Breast epithelium (tissue), 4 donors: ENCODE measurements at regions not wholly inside any gene's neighbourhood (a gene's known extent, or its start where the extent isn't known, plus 50 kb on each side); places are given as distances from the start of the nearest gene placed in this dataset.

Experiments used
- DNase-seq, 2 donors: peaks; one replicate each; pipeline ENCODE4 v3.0.0-alpha.2; 2019; ENCODE audit warnings: low spot score in 2 of 2
- H3K27ac ChIP-seq, 2 donors: fragments of 200-600 bp; sonication (generic) in 1 of 2; one replicate each; pipeline ENCODE4 v1.5.1; 2016 to 2019; ENCODE audit warnings: mild to moderate bottlenecking in 1 of 2
- H3K27me3 ChIP-seq, 2 donors: fragments of 200-600 bp; sonication (generic) in 1 of 2; one replicate each; pipeline versions ENCODE4 v1.5.1 to v1.6.0; 2017 to 2019; ENCODE audit warnings: control low read depth in 1 of 2, mild to moderate bottlenecking in 1 of 2
- H3K36me3 ChIP-seq: fragments of 200-600 bp; one replicate; pipeline ENCODE4 v1.5.1; 2019
- H3K4me1 ChIP-seq, 2 donors: fragments of 200-600 bp; sonication (generic); one replicate each; pipeline ENCODE4 v1.5.1; 2016 to 2019; ENCODE audit warnings: control low read depth in 1 of 2
- H3K4me3 ChIP-seq, 3 donors: fragments of 200-600 bp; sonication (generic); 1 replicate in 2 of 3; 2 replicates in 1 of 3; pipeline ENCODE4 v1.5.1; 2016 to 2019; ENCODE audit warnings: mild to moderate bottlenecking in 3 of 3, moderate library complexity in 2 of 3
- H3K9me3 ChIP-seq, 2 donors: fragments of 200-600 bp; sonication (generic) in 1 of 2; one replicate each; pipeline ENCODE4 v1.5.1; 2016 to 2019; ENCODE audit warnings: control low read depth in 1 of 2
- CTCF ChIP-seq, 3 donors: fragments of 450-650 bp; IDR thresholded peaks; one replicate each; pipeline ENCODE4 v1.5.1; 2016 to 2017; ENCODE audit warnings: antibody characterized with exemption in 3 of 3, mild to moderate bottlenecking in 3 of 3, moderate library complexity in 3 of 3
- POLR2A ChIP-seq: fragments of 450-650 bp; IDR thresholded peaks from one replicate; pipeline ENCODE4 v1.6.1; 2016; ENCODE audit warnings: antibody characterized with exemption, mild to moderate bottlenecking, moderate library complexity
- POLR2AphosphoS5 ChIP-seq, 3 donors: sonication (generic); formaldehyde crosslinking; IDR thresholded peaks; one replicate each; pipeline ENCODE4 v1.6.1; 2017; ENCODE audit warnings: antibody characterized with exemption in 3 of 3
- intact Hi-C: fragments of 100-400 bp; cut with DNase I; formaldehyde crosslinking; loops from one replicate; pipeline ENCODE4 v1.15.1; 2023; ENCODE audit warnings: low total_unique reads

- no peaks in the 10 kb centered on the region for H3K36me3 ChIP-seq
- no peaks in the 10 kb centered on the region for H3K27me3 ChIP-seq
- no peaks in the 10 kb centered on the region for H3K4me1 ChIP-seq
- no peak overlapping the region for H3K4me3 ChIP-seq
- DNase-seq: no peak
- intact Hi-C loops: no loop called here
- TF ChIP-seq POLR2AphosphoS5 (IDR thresholded peaks at IDR 0.05): no peak
- no peak for TF ChIP-seq POLR2A
- no peak for TF ChIP-seq CTCF (IDR thresholded peaks at IDR 0.05)
- no peak overlapping the region for H3K27ac ChIP-seq
- no peaks in the 10 kb centered on the region for H3K9me3 ChIP-seq
These were observed 698.5 kb downstream of the TRAM1L1 start for GRCh38 chr4:116386856-116387255.

- Histone ChIP-seq H3K9me3 (no peaks in the 10 kb centered on the region), H3K27me3 (no peaks in the 10 kb centered on the region), H3K4me1 (no peaks in the 10 kb centered on the region), H3K36me3 (no peaks in the 10 kb centered on the region), H3K4me3 (no peak overlapping the region), H3K27ac (no peak overlapping the region)
- intact Hi-C loops: no loop called here
- TF ChIP-seq CTCF (IDR thresholded peaks at IDR 0.05): no peak
- no peak for DNase-seq
These were observed 699.8 kb downstream of the TRAM1L1 start for GRCh38 chr4:116385583-116385982.

GRCh38 chr4:116374815-116375214, 710.6 kb downstream of the TRAM1L1 start:
- Histone ChIP-seq H3K27me3 (no peaks in the 10 kb centered on the region), H3K4me1 (no peaks in the 10 kb centered on the region), H3K27ac (no peak overlapping the region), H3K4me3 (no peak overlapping the region), H3K9me3 (peaks cover 0 to 5% of the 10 kb centered on the region in 2 donors), H3K36me3 (no peaks in the 10 kb centered on the region)
- no peak for TF ChIP-seq CTCF (IDR thresholded peaks at IDR 0.05)
- TF ChIP-seq POLR2AphosphoS5 (IDR thresholded peaks at IDR 0.05): no peak
- no peak for TF ChIP-seq POLR2A
- DNase-seq: no peak
- intact Hi-C loops: no loop called here

- no peaks in the 10 kb centered on the region for H3K27me3 ChIP-seq
- H3K9me3 ChIP-seq: peaks cover 0 to 14% of the 10 kb centered on the region in 2 donors
- H3K4me1 ChIP-seq: no peaks in the 10 kb centered on the region
- TF ChIP-seq POLR2AphosphoS5 (IDR thresholded peaks at IDR 0.05) (no peak), POLR2A (no peak), CTCF (IDR thresholded peaks at IDR 0.05) (no peak)
- no peak overlapping the region for H3K4me3 ChIP-seq
- no peaks in the 10 kb centered on the region for H3K36me3 ChIP-seq
- intact Hi-C loops: loop anchor here (5.0 kb wide), 1 partner anchor 1630 kb away; no protein-coding TSS in a partner anchor
- no peak for DNase-seq
- no peak overlapping the region for H3K27ac ChIP-seq
These were observed 722.8 kb downstream of the TRAM1L1 start for GRCh38 chr4:116362583-116362982.

- intact Hi-C loops: loop anchor here (5.0 kb wide), 1 partner anchor 1631 kb away; no protein-coding TSS in a partner anchor
- no peaks in the 10 kb centered on the region for H3K4me1 ChIP-seq
- no peak for DNase-seq
- no peak overlapping the region for H3K4me3 ChIP-seq
- H3K36me3 ChIP-seq: no peaks in the 10 kb centered on the region
- TF ChIP-seq POLR2A (no peak), CTCF (IDR thresholded peaks at IDR 0.05) (no peak), POLR2AphosphoS5 (IDR thresholded peaks at IDR 0.05) (no peak)
- H3K27ac ChIP-seq: no peak overlapping the region
- peaks cover 0 to 19% of the 10 kb centered on the region in 2 donors for H3K9me3 ChIP-seq
- H3K27me3 ChIP-seq: no peaks in the 10 kb centered on the region
These were observed 723.6 kb downstream of the TRAM1L1 start for GRCh38 chr4:116361790-116362189.
